Skin of body (tissue), 1 donor: ENCODE measurements at regions not wholly inside any gene's neighbourhood (a gene's known extent, or its start where the extent isn't known, plus 50 kb on each side); places are given as distances from the start of the nearest gene placed in this dataset.

Experiments
- DNase-seq: peaks from one replicate; lab custom pipeline; 2025; lab: John Stamatoyannopoulos, UW

GRCh38 chr16:6937641-6938040, 395.0 kb upstream of the RBFOX1 start:
- no peak for DNase-seq

- DNase-seq = no peak
These were observed 399.7 kb upstream of the RBFOX1 start for GRCh38 chr16:6932871-6933385.

DNA sequence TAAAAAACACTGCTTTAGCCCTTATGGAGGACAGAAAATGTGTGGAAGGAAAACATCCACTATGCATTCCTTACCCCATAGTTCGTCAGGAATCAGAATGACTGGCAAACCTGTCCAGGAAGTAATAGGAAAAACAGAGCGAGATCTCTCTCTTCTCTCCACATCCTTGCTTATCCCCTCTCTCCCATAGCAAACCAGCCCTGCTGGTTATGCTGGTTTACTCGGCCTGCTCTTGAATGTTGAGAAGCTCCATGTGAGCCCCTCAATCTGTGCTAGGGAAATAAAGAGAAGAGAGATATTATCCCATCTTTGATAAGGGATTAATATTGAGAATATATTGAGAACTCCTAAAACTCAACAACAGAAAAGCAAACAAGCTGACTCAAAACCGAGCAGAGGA, 402.8 kb upstream of the RBFOX1 start:
- no peak for DNase-seq

GRCh38 chr16:6926762-6927161, 405.9 kb upstream of the RBFOX1 start:
- no peak for DNase-seq

GRCh38 chr16:6926341-6926740, 406.3 kb upstream of the RBFOX1 start:
- DNase-seq = no peak

- no peak for DNase-seq
These were observed 414.0 kb upstream of the RBFOX1 start for GRCh38 chr16:6918646-6919045.

GRCh38 chr16:6916946-6917345, 415.7 kb upstream of the RBFOX1 start:
- no peak for DNase-seq

DNA sequence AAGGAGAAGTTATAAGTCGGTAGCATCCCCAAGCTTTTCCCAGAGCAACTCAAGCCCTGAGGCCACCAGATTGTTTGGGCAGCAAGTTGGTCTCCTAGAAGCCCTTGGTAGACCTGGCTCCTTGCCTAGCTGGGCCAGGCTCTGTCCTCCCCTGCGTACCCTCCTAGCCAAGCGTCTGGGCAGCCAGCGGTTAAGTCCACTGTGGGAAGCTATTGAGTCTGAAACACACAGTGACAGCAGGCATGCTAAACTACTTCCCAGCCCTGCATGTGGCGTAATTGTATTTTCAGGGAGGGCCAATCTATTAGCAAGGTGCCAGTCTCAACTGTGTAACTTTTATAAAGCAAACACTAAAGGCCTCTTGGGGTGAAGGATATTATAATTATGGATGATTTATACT, 419.1 kb upstream of the RBFOX1 start:
- DNase-seq = no peak

GRCh38 chr16:6910301-6910700, 422.3 kb upstream of the RBFOX1 start:
- no peak for DNase-seq

GRCh38 chr16:6905601-6906000, 427.0 kb upstream of the RBFOX1 start:
- DNase-seq = no peak

DNA sequence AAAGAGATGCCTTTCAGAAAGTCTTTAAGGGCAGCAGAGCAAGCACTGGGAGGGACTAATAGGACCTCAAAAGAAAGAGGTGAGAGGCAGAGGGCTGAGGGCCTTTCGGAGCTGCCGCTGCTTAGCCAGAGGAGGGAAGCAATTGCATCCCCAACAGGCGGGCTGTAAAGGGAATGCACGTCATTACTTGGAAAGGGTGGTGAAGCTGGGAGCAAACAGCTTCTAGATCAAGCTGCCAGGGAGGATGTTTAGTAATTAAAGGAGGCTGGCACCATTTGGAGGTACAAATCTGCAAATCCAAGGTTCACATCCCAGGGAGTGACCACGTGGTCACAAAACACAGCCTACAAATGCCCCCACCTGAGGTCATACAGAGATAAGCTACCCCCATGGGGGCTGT, 429.0 kb upstream of the RBFOX1 start:
- no peak for DNase-seq

DNA sequence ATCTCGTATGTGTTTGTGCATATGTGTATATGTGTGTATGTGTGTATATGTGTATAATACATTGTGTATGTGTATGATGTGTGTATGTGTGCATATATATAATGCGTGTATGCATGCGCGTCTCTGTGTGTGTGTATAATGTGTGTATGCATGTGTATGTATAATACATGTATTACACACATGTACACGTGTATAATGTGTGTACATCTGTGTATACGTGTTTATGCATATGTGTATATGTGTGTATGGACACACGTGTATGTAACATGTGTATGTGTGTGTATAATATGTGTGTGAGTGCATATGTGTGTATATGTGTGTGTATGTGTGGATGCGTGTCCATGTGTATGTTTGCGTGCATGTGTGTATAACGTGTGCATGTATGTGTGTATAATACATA, 433.7 kb upstream of the RBFOX1 start:
- DNase-seq = no peak

DNA sequence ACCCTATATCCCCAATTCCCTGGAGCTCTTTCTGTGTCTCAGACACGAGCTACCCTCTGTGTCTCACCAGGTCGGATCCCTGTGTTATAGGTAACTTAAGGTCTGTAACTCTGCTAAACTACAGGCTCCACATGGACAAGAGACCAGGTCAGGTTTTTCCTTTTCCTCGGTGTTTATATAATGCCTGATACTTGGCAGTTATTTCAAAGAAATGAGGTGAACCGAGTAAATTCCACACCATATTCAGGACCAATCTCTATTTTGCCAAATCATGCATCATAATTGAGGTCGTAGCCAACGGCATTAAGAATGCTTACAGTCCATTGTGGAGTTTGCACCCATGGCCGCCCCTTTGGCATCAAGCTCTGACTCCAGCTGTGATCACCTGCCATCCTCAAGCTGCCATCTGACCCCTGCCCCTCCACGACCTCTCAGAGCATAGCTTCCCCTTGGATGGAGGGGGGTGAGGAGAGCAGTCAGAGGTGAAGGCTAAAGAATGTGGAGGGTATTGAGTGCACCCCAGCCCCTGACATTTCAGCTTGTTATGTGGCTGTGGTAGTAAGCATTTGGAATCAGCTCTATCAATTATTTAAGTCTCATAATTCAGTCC, 434.7 kb upstream of the RBFOX1 start:
- DNase-seq = no peak

GRCh38 chr16:6892966-6893365, 439.7 kb upstream of the RBFOX1 start:
- DNase-seq = no peak

GRCh38 chr16:6891496-6891895, 441.1 kb upstream of the RBFOX1 start:
- DNase-seq = no peak

DNA sequence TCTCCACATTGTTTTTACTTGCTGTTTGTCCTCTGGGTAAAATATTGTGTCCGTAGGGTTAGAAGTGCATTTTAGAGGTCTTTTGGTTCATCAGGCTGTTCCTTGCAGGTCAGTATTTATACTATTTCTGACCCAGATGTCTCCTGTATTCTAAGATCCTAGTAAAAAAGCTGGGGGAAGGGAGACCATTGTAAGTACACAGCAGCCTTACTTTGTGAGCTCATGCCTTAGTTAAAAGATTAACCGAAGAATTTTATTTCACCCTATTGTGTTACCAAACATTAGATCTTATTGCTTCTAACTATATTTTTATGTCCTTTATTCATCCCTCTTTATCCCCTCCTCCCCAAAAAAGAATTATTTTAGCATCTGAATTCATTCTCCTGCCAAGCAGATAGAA, 444.1 kb upstream of the RBFOX1 start:
- no peak for DNase-seq

- no peak for DNase-seq
These were observed 448.6 kb upstream of the RBFOX1 start for GRCh38 chr16:6884002-6884401.

DNA sequence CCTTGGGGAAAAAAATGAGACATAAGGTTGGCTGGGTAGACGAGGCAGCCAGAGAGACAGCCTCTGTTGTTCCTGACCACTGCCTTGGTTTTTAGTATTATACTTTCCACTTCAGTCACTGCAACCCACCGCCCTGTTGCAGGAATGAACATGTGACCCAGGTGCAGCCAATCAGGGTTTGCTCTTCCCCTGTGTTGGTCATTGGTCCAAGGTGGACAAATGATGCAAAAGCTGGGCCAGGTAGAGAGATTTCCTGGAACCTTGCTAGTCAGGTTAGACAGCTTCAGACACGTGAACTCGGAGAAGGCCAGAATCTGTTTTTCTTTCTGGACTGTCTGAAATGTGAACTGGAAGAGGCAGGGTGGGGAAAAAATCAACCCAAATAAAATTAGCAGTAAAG, 452.4 kb upstream of the RBFOX1 start:
- DNase-seq = no peak

GRCh38 chr16:6864671-6865070, 468.0 kb upstream of the RBFOX1 start:
- DNase-seq = no peak

- DNase-seq = no peak
These were observed 468.4 kb upstream of the RBFOX1 start for GRCh38 chr16:6864244-6864643.

DNA sequence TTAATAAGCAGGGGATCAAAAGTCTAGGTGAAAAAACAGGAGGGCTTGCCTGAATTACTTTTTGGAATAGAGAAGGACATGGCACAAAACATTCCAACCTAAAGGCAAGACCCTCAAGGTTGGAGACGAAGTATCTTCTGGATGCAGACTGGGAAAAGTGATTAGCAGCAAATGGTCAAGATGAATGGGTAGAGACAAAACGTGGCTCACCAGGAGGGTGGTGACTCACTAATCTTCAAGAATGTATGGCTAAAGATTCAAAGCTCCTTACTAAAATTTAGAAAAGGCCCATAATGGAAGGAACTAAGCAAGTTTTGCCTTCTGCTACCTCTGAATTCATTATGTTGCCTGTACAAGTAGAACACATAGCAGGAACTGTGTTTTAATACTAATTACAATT, 469.5 kb upstream of the RBFOX1 start:
- no peak for DNase-seq

DNA sequence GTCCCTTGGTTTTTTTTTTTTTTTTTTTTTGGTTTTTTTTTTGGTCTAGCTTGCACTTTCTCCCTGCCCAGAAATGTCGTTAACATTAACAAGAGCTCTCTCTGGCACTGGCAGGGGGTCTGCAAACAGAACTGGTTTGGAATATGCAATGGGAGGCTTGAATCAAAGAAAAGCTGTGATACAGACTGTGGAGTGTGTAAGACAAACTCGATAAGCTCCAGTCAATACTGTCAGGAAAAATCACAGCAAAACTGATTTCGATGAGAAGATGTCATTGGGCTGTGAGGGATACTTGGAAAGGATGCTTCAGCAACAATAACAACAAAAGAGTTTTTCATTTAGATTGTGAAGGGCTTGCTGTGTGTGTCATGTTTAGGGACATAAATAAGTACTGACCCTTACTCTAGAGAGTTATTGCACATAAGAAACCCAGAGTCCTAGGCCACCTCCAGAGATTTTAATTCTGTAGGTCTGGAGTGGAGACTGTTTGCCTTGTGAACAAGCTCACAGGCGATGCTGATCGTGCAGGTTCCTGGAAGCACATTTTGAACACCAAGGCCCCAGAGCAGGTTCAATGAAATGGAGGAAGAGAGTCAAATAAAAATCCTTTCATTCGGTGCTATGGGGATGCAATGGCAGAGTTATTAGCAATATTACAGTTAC, 470.7 kb upstream of the RBFOX1 start:
- no peak for DNase-seq

DNA sequence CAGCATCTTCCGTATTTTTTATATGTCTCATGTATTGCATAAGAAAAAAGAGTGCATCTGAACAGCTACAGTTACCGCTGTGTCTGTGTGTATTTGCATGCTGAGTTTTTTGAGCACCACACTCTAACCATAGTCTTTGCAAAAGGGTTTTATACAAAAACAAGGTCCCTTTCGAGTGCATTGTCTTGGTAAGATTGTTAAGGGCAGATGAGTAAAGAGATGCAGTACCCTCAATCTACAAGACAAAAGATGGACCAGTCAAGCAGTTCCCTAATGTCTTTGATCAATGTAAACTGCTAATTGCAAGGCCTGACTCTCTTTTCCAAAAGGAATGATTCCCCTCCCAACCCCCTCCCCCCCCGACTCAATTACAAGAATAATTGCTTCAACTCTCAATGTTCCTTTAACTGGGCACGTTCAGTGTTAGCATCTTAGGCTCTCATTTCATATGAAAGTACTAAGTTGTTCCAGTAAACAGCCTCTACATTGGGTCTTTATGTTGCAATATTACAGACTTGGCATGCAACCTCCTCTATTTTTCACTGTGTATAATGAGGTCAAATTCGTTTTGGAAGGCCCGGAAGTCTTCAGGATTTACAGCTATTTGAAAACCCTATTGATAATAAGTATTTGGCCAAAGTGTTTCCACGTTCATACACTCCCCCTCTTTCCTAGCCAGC, 471.4 kb upstream of the RBFOX1 start:
- no peak for DNase-seq
